HEK293T (cell line): ENCODE measurements at regions not wholly inside any gene's neighbourhood (a gene's known extent, or its start where the extent isn't known, plus 50 kb on each side); places are given as distances from the start of the nearest gene placed in this dataset.
"Not testable (repeated sequence)": the region's sequence is repeated elsewhere in the genome, so short reads cannot be mapped to it uniquely, and the experiment has no call there.

Source experiments
- CTCF ChIA-PET: fragments of 350-600 bp; formaldehyde crosslinking; extraction: SDS; loops from one replicate; lab custom pipeline; 2021; ENCODE audit warnings: antibody characterized with exemption, inconsistent platforms; lab: Yijun Ruan, JAX
- POLR2A ChIA-PET: fragments of 350-600 bp; formaldehyde crosslinking; extraction: SDS; loops from one replicate; lab custom pipeline; 2020; ENCODE audit warnings: antibody characterized with exemption, inconsistent platforms; lab: Yijun Ruan, JAX
- DNase-seq: peaks from one replicate; pipeline ENCODE4 v3.0.0; 2012; ENCODE audit warnings: mixed read lengths; ENCODE audit errors: extremely low spot score
- ARNT ChIP-seq: fragments of 450-650 bp; IDR thresholded peaks from 2 replicates; pipeline ENCODE4 v1.6.1; 2017; ENCODE audit warnings: mild to moderate bottlenecking
- BHLHE40 ChIP-seq: fragments of 450-650 bp; IDR thresholded peaks from 2 replicates; pipeline ENCODE4 v1.6.1; 2016; ENCODE audit warnings: mild to moderate bottlenecking, moderate library complexity, borderline replicate concordance
- CTBP1 ChIP-seq: fragments of 450-650 bp; IDR thresholded peaks from 2 replicates; pipeline ENCODE4 v1.6.1; 2016; ENCODE audit warnings: borderline replicate concordance
- ELF4 ChIP-seq: fragments of 450-650 bp; IDR thresholded peaks from 2 replicates; pipeline ENCODE4 v1.6.1; 2017; ENCODE audit warnings: antibody characterized with exemption
- FOXA1 ChIP-seq: fragments of 450-650 bp; IDR thresholded peaks from 2 replicates; pipeline ENCODE4 v1.6.1; 2016; ENCODE audit warnings: mild to moderate bottlenecking
- FOXK2 ChIP-seq: fragments of 450-650 bp; IDR thresholded peaks from 2 replicates; pipeline ENCODE4 v1.6.1; 2016; ENCODE audit warnings: mild to moderate bottlenecking
- FOXM1 ChIP-seq: fragments of 450-650 bp; IDR thresholded peaks from 2 replicates; pipeline ENCODE4 v1.6.1; 2017; ENCODE audit warnings: mild to moderate bottlenecking, borderline replicate concordance
- HDGF ChIP-seq: fragments of 450-650 bp; IDR thresholded peaks from 2 replicates; pipeline ENCODE4 v1.6.1; 2017; ENCODE audit warnings: antibody characterized with exemption, borderline replicate concordance
- L3MBTL2 ChIP-seq: fragments of 450-650 bp; conservative IDR thresholded peaks from 2 replicates; pipeline ENCODE4 v1.6.1; 2016; ENCODE audit warnings: mild to moderate bottlenecking
- LEF1 ChIP-seq: fragments of 450-650 bp; IDR thresholded peaks from 2 replicates; pipeline ENCODE4 v1.6.1; 2017; ENCODE audit warnings: mild to moderate bottlenecking, borderline replicate concordance
- NFRKB ChIP-seq: fragments of 450-650 bp; IDR thresholded peaks from 2 replicates; pipeline ENCODE4 v1.6.1; 2016; ENCODE audit warnings: mild to moderate bottlenecking, moderate library complexity
- PKNOX1 ChIP-seq: fragments of 450-650 bp; IDR thresholded peaks from 2 replicates; pipeline ENCODE4 v1.6.1; 2016
- SP1 ChIP-seq: fragments of 450-650 bp; IDR thresholded peaks from 2 replicates; pipeline ENCODE4 v1.6.1; 2017
- SUZ12 ChIP-seq: fragments of 450-650 bp; IDR thresholded peaks from 2 replicates; pipeline ENCODE4 v1.6.1; 2016; ENCODE audit warnings: mild to moderate bottlenecking
- TARDBP ChIP-seq: fragments of 450-650 bp; IDR thresholded peaks from 2 replicates; pipeline ENCODE4 v1.6.1; 2016
- ZNF384 ChIP-seq: fragments of 450-650 bp; IDR thresholded peaks from 2 replicates; pipeline ENCODE4 v1.6.1; 2016

GRCh38 chr3:169008776-169009358 lies 654.6 kb downstream of the MECOM start:
- DNase-seq = no peak
- TF ChIP-seq ELF4 (no peak), ZNF384 (no peak), LEF1 (no peak), FOXA1 (no peak), FOXK2 (no peak), L3MBTL2 (no peak)
- ChIA-PET CTCF (no interaction called here), POLR2A (no interaction called here)

- no peak for DNase-seq
- ChIA-PET POLR2A (no interaction called here), CTCF (no interaction called here)
- TF ChIP-seq ARNT (no peak), CTBP1 (no peak), PKNOX1 (no peak), SUZ12 (no peak), ZNF384 (no peak), NFRKB (no peak)
These were observed 656.4 kb downstream of the MECOM start for GRCh38 chr3:169007145-169007544.

DNA sequence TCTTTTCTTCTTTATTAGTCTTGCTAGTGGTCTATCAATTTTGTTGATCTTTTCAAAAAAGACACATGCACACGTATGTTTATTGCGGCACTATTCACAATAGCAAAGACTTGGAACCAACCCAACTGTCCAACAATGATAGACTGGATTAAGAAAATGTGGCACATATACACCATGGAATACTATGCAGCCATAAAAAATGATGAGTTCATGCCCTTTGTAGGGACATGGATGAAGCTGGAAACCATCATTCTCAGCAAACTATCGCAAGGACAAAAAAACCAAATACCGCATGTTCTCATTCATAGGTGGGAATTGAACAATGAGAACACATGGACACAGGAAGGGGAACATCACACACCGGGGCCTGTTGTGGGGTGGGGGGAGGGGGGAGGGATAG lies 657.1 kb downstream of the MECOM start:
- CTCF ChIA-PET = not testable (repeated sequence)

DNA sequence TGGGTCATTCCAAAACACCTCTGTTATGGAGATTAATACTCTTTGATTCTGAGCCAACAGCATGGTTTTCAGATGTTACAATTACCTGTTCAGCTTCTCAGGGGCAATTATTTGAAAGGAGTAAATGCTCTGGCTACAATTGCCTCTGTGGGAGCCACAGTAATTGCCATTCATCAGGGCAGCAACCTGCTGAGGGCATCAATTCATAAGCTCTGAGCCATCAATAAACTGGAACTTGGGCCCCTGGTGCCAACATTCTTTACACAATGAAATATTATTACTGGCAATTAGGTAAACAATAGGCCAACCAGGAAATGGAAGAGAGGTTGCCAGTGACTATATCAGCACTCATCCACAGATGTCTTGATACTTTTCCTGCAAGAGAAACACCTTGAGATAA lies 660.8 kb downstream of the MECOM start:
- ChIA-PET CTCF (no interaction called here), POLR2A (no interaction called here)

More for the DNA sequence above, 657.1 kb downstream of the MECOM start:
- DNase-seq, POLR2A ChIA-PET: not testable (repeated sequence)

DNA sequence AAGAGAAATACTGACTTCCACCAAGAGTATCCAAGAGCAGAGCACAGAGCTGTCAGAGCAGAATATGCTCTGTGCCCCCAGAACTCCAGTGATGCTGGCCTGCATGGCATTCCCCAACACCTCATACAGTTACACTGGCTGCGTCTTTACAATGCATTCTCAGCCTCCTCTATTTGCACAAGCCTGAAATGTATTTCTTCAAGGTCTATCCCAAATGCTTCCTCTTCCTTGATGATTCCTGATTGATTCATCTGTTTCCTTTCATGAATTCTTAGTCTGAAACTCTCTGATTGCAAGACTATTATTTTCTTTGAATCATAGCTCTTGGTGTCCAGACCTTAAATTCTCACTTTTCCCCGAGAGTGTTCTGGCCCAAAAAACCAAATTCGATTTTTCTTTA lies 664.7 kb downstream of the MECOM start:
- POLR2A ChIA-PET = no interaction called here
- CTCF ChIA-PET = no interaction called here

More for the DNA sequence above, 660.8 kb downstream of the MECOM start:
- TF ChIP-seq SP1 = no peak
- no peak for TF ChIP-seq NFRKB
- TF ChIP-seq CTBP1 = no peak
- no peak for TF ChIP-seq FOXK2
- TF ChIP-seq BHLHE40 = no peak
- no peak for TF ChIP-seq LEF1
- no peak for TF ChIP-seq ARNT
- DNase-seq = no peak

DNA sequence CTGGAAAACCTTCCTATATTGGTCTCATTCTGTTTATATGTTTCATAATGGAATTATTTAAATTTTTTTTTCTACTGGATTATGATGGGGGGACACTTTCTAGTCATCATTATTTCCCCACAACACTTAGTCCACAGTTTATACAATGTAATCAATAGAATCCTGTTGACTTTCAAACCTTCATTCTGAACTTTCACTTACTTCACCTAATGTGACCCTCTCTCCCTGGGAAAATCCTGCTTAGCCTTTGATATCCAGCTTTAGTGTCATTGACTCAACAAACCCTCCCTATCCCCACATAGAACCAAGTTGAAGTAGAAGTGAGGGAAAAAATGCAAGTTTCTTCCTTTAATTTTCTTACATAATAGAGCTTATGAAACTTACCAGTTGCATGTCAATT lies 666.0 kb downstream of the MECOM start:
- no peak for TF ChIP-seq FOXK2
- TF ChIP-seq HDGF = no peak
- TF ChIP-seq NFRKB = no peak
- no peak for TF ChIP-seq CTBP1
- TF ChIP-seq SP1 = no peak
- TF ChIP-seq ARNT = no peak
- no peak for TF ChIP-seq BHLHE40
- no peak for TF ChIP-seq L3MBTL2
- no peak for TF ChIP-seq FOXA1
- TF ChIP-seq PKNOX1 = no peak
- TF ChIP-seq TARDBP = no peak
- no peak for TF ChIP-seq LEF1
- POLR2A ChIA-PET = no interaction called here
- no peak for DNase-seq
- CTCF ChIA-PET = no interaction called here

More for the DNA sequence above, 664.7 kb downstream of the MECOM start:
- TF ChIP-seq ARNT = no peak
- no peak for TF ChIP-seq SP1
- no peak for TF ChIP-seq PKNOX1
- no peak for TF ChIP-seq SUZ12
- TF ChIP-seq ELF4 = no peak
- TF ChIP-seq FOXM1 = no peak
- no peak for TF ChIP-seq HDGF
- no peak for TF ChIP-seq FOXA1
- no peak for TF ChIP-seq L3MBTL2
- TF ChIP-seq NFRKB = no peak
- TF ChIP-seq CTBP1 = no peak
- no peak for TF ChIP-seq ZNF384
- TF ChIP-seq LEF1 = no peak
- TF ChIP-seq TARDBP = no peak
- no peak for TF ChIP-seq BHLHE40
- no peak for TF ChIP-seq FOXK2
- DNase-seq = no peak

- ChIA-PET POLR2A (no interaction called here), CTCF (no interaction called here)
- no peak for DNase-seq
- no peak for TF ChIP-seq FOXK2
- no peak for TF ChIP-seq NFRKB
- no peak for TF ChIP-seq PKNOX1
- no peak for TF ChIP-seq SUZ12
- no peak for TF ChIP-seq LEF1
- no peak for TF ChIP-seq HDGF
- TF ChIP-seq FOXA1 = no peak
- TF ChIP-seq FOXM1 = no peak
- TF ChIP-seq ZNF384 = no peak
- TF ChIP-seq TARDBP = no peak
- no peak for TF ChIP-seq BHLHE40
- no peak for TF ChIP-seq ELF4
- no peak for TF ChIP-seq ARNT
- no peak for TF ChIP-seq L3MBTL2
- TF ChIP-seq SP1 = no peak
These were observed 666.9 kb downstream of the MECOM start for GRCh38 chr3:168996622-168997021.
